ENCODE measurements at regions not wholly inside any gene's neighbourhood (a gene's known extent, or its start where the extent isn't known, plus 50 kb on each side); places are given as distances from the start of the nearest gene placed in this dataset.
A peak's percentile ranks its signal among the peaks of the same experiment; 100 is the strongest.

GRCh38 chr2:487186-488079 is 189.8 kb downstream of the TMEM18 start:
- H3K4me3 Mint-ChIP-seq (ENCODE audit: unreplicated experiment), result no peak overlapping the region
- DNase-seq (ENCODE audit: low spot score), result no peak
- no peaks in the 10 kb centered on the region for H3K9me3 Mint-ChIP-seq (ENCODE audit: unreplicated experiment)

GRCh38 chr2:486371-486770 is 190.8 kb downstream of the TMEM18 start:
- no peaks in the 10 kb centered on the region for H3K9me3 Mint-ChIP-seq (ENCODE audit: unreplicated experiment)
- DNase-seq (ENCODE audit: low spot score), result no peak

More at GRCh38 chr2:487186-488079, 189.8 kb downstream of the TMEM18 start:
- Mint-ChIP-seq H3K4me1 (ENCODE audit: unreplicated experiment) (peaks cover 5% of the 10 kb centered on the region), H3K27ac (ENCODE audit: unreplicated experiment) (no peak overlapping the region), H3K36me3 (ENCODE audit: low read depth, unreplicated experiment) (no peaks in the 10 kb centered on the region), H3K27me3 (ENCODE audit: unreplicated experiment) (no peaks in the 10 kb centered on the region)
- no peak for TF ChIP-seq CTCF (IDR thresholded peaks at IDR 0.05; ENCODE audit: unreplicated experiment)

GRCh38 chr2:481388-481787 is 193.5 kb upstream of the ALKAL2 start:
- Mint-ChIP-seq H3K4me1 (ENCODE audit: unreplicated experiment) (peaks cover 9% of the 10 kb centered on the region), H3K36me3 (ENCODE audit: low read depth, unreplicated experiment) (no peaks in the 10 kb centered on the region), H3K27me3 (ENCODE audit: unreplicated experiment) (no peaks in the 10 kb centered on the region), H3K4me3 (ENCODE audit: unreplicated experiment) (no peak overlapping the region), H3K9me3 (ENCODE audit: unreplicated experiment) (no peaks in the 10 kb centered on the region), H3K27ac (ENCODE audit: unreplicated experiment) (peak overlapping the region; percentile 32)
- no peak for TF ChIP-seq CTCF (IDR thresholded peaks at IDR 0.05; ENCODE audit: unreplicated experiment)
- DNase-seq (ENCODE audit: low spot score), result peak; percentile 55

More at GRCh38 chr2:486371-486770, 190.8 kb downstream of the TMEM18 start:
- Mint-ChIP-seq H3K27me3 (ENCODE audit: unreplicated experiment) (no peaks in the 10 kb centered on the region), H3K36me3 (ENCODE audit: low read depth, unreplicated experiment) (no peaks in the 10 kb centered on the region), H3K27ac (ENCODE audit: unreplicated experiment) (no peak overlapping the region), H3K4me1 (ENCODE audit: unreplicated experiment) (peaks cover 11% of the 10 kb centered on the region), H3K4me3 (ENCODE audit: unreplicated experiment) (no peak overlapping the region)
- TF ChIP-seq CTCF (IDR thresholded peaks at IDR 0.05; ENCODE audit: unreplicated experiment), result no peak

GRCh38 chr2:479490-480176 is 191.7 kb upstream of the ALKAL2 start:
- Mint-ChIP-seq H3K36me3 (ENCODE audit: low read depth, unreplicated experiment) (no peaks in the 10 kb centered on the region), H3K9me3 (ENCODE audit: unreplicated experiment) (no peaks in the 10 kb centered on the region), H3K27ac (ENCODE audit: unreplicated experiment) (no peak overlapping the region), H3K27me3 (ENCODE audit: unreplicated experiment) (no peaks in the 10 kb centered on the region), H3K4me3 (ENCODE audit: unreplicated experiment) (no peak overlapping the region), H3K4me1 (ENCODE audit: unreplicated experiment) (peaks cover 9% of the 10 kb centered on the region)
- DNase-seq (ENCODE audit: low spot score), result no peak
- TF ChIP-seq CTCF (IDR thresholded peaks at IDR 0.05; ENCODE audit: unreplicated experiment), result no peak

GRCh38 chr2:479031-479430 is 191.1 kb upstream of the ALKAL2 start:
- DNase-seq (ENCODE audit: low spot score), result no peak
- H3K27me3 Mint-ChIP-seq (ENCODE audit: unreplicated experiment), result no peaks in the 10 kb centered on the region
- no peak overlapping the region for H3K4me3 Mint-ChIP-seq (ENCODE audit: unreplicated experiment)

More at GRCh38 chr2:479031-479430, 191.1 kb upstream of the ALKAL2 start:
- no peaks in the 10 kb centered on the region for H3K36me3 Mint-ChIP-seq (ENCODE audit: low read depth, unreplicated experiment)
- H3K4me1 Mint-ChIP-seq (ENCODE audit: unreplicated experiment), result peaks cover 9% of the 10 kb centered on the region
- no peak for TF ChIP-seq CTCF (IDR thresholded peaks at IDR 0.05; ENCODE audit: unreplicated experiment)
- no peak overlapping the region for H3K27ac Mint-ChIP-seq (ENCODE audit: unreplicated experiment)
- H3K9me3 Mint-ChIP-seq (ENCODE audit: unreplicated experiment), result no peaks in the 10 kb centered on the region

Data from endothelial cell (in vitro differentiated cells).